Keratinocyte (primary cell): ENCODE measurements at regions not wholly inside any gene's neighbourhood (a gene's known extent, or its start where the extent isn't known, plus 50 kb on each side); places are given as distances from the start of the nearest gene placed in this dataset.
"Not testable (repeated sequence)": the region's sequence is repeated elsewhere in the genome, so short reads cannot be mapped to it uniquely, and the experiment has no call there.

ENCODE experiments used
- DNase-seq: peaks from one replicate; pipeline ENCODE4 v3.0.0-alpha.2; 2011; ENCODE audit warnings: low read depth, missing footprints, low spot score
- FAIRE-seq: peaks from 2 replicates; lab custom pipeline; 2011; peaks lifted over from hg19 to GRCh38; lab: Jason Lieb, UNC
- H2AFZ ChIP-seq: 2 replicates; pipeline ENCODE4 v1.6.0; 2012; ENCODE audit warnings: low read length, control low read depth, inconsistent platforms; ENCODE audit not compliant: control insufficient read depth
- H3K27ac ChIP-seq: 2 replicates; pipeline ENCODE4 v1.5.1; 2011; ENCODE audit warnings: low read length; ENCODE audit not compliant: control insufficient read depth, insufficient read depth
- H3K27me3 ChIP-seq: 3 replicates; pipeline ENCODE4 v1.6.0; 2011; ENCODE audit warnings: low read length; ENCODE audit not compliant: control insufficient read depth, insufficient read depth; ENCODE audit errors: extremely low read depth
- H3K36me3 ChIP-seq, 2 experiments: 2 replicates in 1 of 2; 3 replicates in 1 of 2; pipeline ENCODE4 v1.5.1; 2011; ENCODE audit warnings: low read length in 2 of 2, mild to moderate bottlenecking in 1 of 2; ENCODE audit not compliant: control insufficient read depth in 2 of 2, insufficient read depth in 2 of 2; ENCODE audit errors: extremely low read depth in 1 of 2
- H3K4me1 ChIP-seq: 3 replicates; pipeline ENCODE4 v1.5.1; 2011; ENCODE audit warnings: low read length; ENCODE audit not compliant: control insufficient read depth, insufficient read depth; ENCODE audit errors: extremely low read depth
- H3K4me2 ChIP-seq: 3 replicates; pipeline ENCODE4 v1.6.0; 2011; ENCODE audit warnings: low read depth, low read length; ENCODE audit not compliant: control insufficient read depth, insufficient read depth; ENCODE audit errors: extremely low read depth
- H3K4me3 ChIP-seq, 3 experiments: fragments of 200-600 bp in 1 of 3; sonication (generic) in 1 of 3; 2 replicates in 2 of 3; 3 replicates in 1 of 3; pipeline ENCODE4 v1.5.1; 2011 to 2016; ENCODE audit warnings: low read length in 3 of 3, mild to moderate bottlenecking in 3 of 3, control low read depth in 2 of 3, inconsistent platforms in 1 of 3, low read depth in 1 of 3, mixed read lengths in 1 of 3, mixed run types in 1 of 3, moderate library complexity in 1 of 3; ENCODE audit not compliant: control insufficient read depth in 2 of 3, insufficient read depth in 2 of 3; ENCODE audit errors: extremely low read depth in 1 of 3
- H3K79me2 ChIP-seq: 2 replicates; pipeline ENCODE4 v1.6.0; 2012; ENCODE audit warnings: low read length; ENCODE audit not compliant: control insufficient read depth, insufficient read depth
- H3K9ac ChIP-seq: 3 replicates; pipeline ENCODE4 v1.6.0; 2011; ENCODE audit warnings: low read length; ENCODE audit not compliant: control insufficient read depth, insufficient read depth; ENCODE audit errors: extremely low read depth
- H3K9me1 ChIP-seq: 3 replicates; pipeline ENCODE4 v1.6.0; 2011; ENCODE audit warnings: low read length; ENCODE audit not compliant: control insufficient read depth, insufficient read depth; ENCODE audit errors: extremely low read depth
- H3K9me3 ChIP-seq: 2 replicates; pipeline ENCODE4 v1.5.1; 2012; ENCODE audit warnings: low read depth, low read length; ENCODE audit not compliant: control insufficient read depth
- H4K20me1 ChIP-seq: 3 replicates; pipeline ENCODE4 v1.6.0; 2011; ENCODE audit warnings: low read length; ENCODE audit not compliant: control insufficient read depth, insufficient read depth; ENCODE audit errors: extremely low read depth
- CTCF ChIP-seq, 3 experiments: IDR thresholded peaks in 1 of 3; conservative IDR thresholded peaks in 1 of 3; optimal IDR thresholded peaks in 1 of 3; 2 replicates in 2 of 3; 3 replicates in 1 of 3; pipeline versions ENCODE3 to v1.5.1; 2011; ENCODE audit warnings: low read length in 3 of 3, mild to moderate bottlenecking in 3 of 3, moderate library complexity in 2 of 3, control low read depth in 1 of 3, inconsistent platforms in 1 of 3; ENCODE audit not compliant: insufficient read depth in 2 of 3; ENCODE audit errors: extremely low read depth in 1 of 3
- EZH2 ChIP-seq: IDR thresholded peaks from one replicate; pipeline ENCODE4 v1.6.1; 2012; ENCODE audit warnings: inconsistent platforms, mild to moderate bottlenecking, low read length, moderate library complexity
- dilution Hi-C: fragments of 300-500 bp; cut with MboI; formaldehyde crosslinking; loops from one replicate; pipeline ENCODE4 v1.7.0; 2020; ENCODE audit warnings: low sequenced_read_pairs; ENCODE audit not compliant: extremely low pct_ligation_motif_present

DNA sequence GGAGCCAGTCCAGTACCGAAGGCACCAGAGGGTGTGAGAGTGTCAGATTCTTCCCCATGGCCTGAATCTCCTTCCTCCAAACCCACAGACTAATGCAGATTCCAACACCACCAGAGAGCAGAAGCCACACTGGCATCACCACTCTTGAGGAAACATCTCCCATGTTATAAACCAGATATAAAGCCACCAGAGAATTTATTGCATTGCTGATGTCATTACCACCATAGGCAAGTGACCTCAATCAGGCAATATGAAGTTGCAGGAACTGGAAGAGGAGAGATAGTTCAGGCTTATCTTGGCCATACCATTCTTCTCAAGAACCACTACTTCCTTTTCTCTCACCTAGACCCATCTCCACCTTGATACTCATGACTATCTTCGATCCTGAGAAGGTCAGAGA lies 653.4 kb downstream of the TMEM121 start:
- no peak overlapping the region for H2AFZ ChIP-seq
- H3K9me1 ChIP-seq, result no peaks in the 10 kb centered on the region
- H3K4me2 ChIP-seq, result no peak overlapping the region
- dilution Hi-C loops, result no loop called here
- no peaks in the 10 kb centered on the region for H3K27me3 ChIP-seq
- H3K4me3 ChIP-seq, result no peak overlapping the region
- FAIRE-seq (no peak), DNase-seq (no peak)
- H4K20me1 ChIP-seq, result no peaks in the 10 kb centered on the region
- H3K9me3 ChIP-seq, result no peaks in the 10 kb centered on the region
- TF ChIP-seq EZH2 (no peak), CTCF (optimal IDR thresholded peaks at IDR 0.05 in 1 of 3, IDR thresholded peaks at IDR 0.05 in 1 of 3, conservative IDR thresholded peaks at IDR 0.05 in 1 of 3; ENCODE audit: extremely low read depth in 1 of 3, insufficient read depth in 2 of 3, low read length in 3 of 3) (no peak)
- no peaks in the 10 kb centered on the region for H3K36me3 ChIP-seq
- H3K27ac ChIP-seq, result no peak overlapping the region
- no peaks in the 10 kb centered on the region for H3K79me2 ChIP-seq
- H3K9ac ChIP-seq, result no peak overlapping the region
- H3K4me1 ChIP-seq, result no peaks in the 10 kb centered on the region

DNA sequence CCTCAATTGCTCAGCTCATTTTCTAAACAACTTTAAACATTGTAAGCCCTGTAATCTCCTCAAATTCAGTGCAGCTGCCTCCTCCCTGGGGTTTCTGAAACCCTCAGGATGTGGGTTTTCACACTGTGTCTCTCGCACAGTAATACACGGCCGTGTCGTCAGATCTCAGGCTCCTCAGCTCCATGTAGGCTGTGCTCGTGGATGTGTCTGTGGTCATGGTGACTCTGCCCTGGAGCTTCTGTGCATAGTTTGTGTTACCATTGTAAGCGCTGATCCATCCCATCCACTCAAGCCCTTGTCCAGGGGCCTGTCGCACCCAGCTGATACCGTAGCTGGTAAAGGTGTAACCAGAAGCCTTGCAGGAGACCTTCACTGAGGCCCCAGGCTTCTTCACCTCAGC lies 658.4 kb downstream of the TMEM121 start:
- dilution Hi-C loops, H3K79me2 ChIP-seq, H3K27me3 ChIP-seq, H3K4me1 ChIP-seq, H4K20me1 ChIP-seq, H3K36me3 ChIP-seq, H3K27ac ChIP-seq, DNase-seq, H2AFZ ChIP-seq, H3K4me3 ChIP-seq, H3K9me3 ChIP-seq, FAIRE-seq, H3K9ac ChIP-seq, H3K9me1 ChIP-seq, H3K4me2 ChIP-seq: not testable (repeated sequence)

DNA sequence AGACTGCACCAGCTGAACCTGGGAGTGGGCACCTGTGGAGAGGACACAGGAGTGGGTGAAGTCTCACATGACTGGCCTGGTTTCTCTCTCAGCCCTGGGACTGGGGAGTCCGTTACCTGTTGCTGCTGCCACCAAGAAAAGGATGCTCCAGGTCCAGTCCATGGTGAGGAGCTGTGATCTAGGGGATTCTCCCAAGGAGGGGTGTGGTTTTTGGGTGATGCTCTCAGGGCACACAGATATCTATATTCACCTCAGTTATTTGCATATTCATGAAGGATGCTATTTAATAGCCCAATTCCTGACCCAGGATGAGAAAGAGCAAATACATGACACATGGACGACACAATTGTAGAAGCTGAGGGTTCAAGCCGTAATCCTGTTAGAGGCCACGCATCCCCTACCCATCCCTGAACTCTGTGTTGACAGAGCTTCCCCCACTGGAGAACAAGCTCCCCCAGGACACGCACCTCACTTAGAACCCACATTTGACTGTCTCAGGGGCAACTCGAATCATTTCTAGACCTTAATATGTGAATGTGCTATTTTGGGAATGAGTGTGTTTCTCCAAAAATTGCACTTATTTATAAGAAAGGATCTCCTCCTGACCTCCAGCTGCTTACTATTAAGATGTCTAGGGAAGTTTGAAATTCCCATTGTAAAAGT lies 658.9 kb downstream of the TMEM121 start:
- DNase-seq, H3K9me3 ChIP-seq, H3K79me2 ChIP-seq, dilution Hi-C loops, H3K4me1 ChIP-seq, H3K4me3 ChIP-seq, FAIRE-seq, H3K9me1 ChIP-seq, H3K27me3 ChIP-seq, H3K9ac ChIP-seq, H4K20me1 ChIP-seq, H3K4me2 ChIP-seq, H3K27ac ChIP-seq, H3K36me3 ChIP-seq, H2AFZ ChIP-seq: not testable (repeated sequence)
